OCI-LY1 (cell line): ENCODE measurements at regions not wholly inside any gene's neighbourhood (a gene's known extent, or its start where the extent isn't known, plus 50 kb on each side); places are given as distances from the start of the nearest gene placed in this dataset.

Source experiments
- H2AFZ ChIP-seq: fragments of 200-600 bp; sonication (generic), shearing (Covaris generic); 2 replicates; pipeline ENCODE4 v1.6.0; 2014; ENCODE audit warnings: antibody characterized with exemption, mild to moderate bottlenecking, low read length
- H3F3A ChIP-seq: fragments of 200-600 bp; sonication (generic), shearing (Covaris generic); 2 replicates; pipeline ENCODE4 v1.6.0; 2014; ENCODE audit warnings: mild to moderate bottlenecking, antibody characterized with exemption, low read length, moderate library complexity; ENCODE audit not compliant: insufficient read depth
- H3K27ac ChIP-seq: fragments of 200-600 bp; sonication (generic); 2 replicates; pipeline ENCODE4 v1.5.1; 2014; ENCODE audit warnings: low read length, mixed run types, mild to moderate bottlenecking, low read depth; ENCODE audit not compliant: poor library complexity, severe bottlenecking
- H3K27me3 ChIP-seq: fragments of 200-600 bp; sonication (generic); 2 replicates; pipeline ENCODE4 v1.6.0; 2014; ENCODE audit warnings: antibody characterized with exemption, mild to moderate bottlenecking, low read length, moderate library complexity; ENCODE audit not compliant: insufficient read depth
- H3K36me3 ChIP-seq: fragments of 200-600 bp; sonication (generic); 2 replicates; pipeline ENCODE4 v1.6.1; 2014; ENCODE audit warnings: mild to moderate bottlenecking, antibody characterized with exemption, low read length, moderate library complexity, mixed read lengths; ENCODE audit not compliant: insufficient read depth
- H3K4me1 ChIP-seq: fragments of 200-600 bp; sonication (generic); 2 replicates; pipeline ENCODE4 v1.5.1; 2014; ENCODE audit warnings: mild to moderate bottlenecking, low read length, moderate library complexity; ENCODE audit not compliant: insufficient read depth, severe bottlenecking
- H3K4me2 ChIP-seq: fragments of 200-600 bp; sonication (generic), shearing (Covaris generic); 2 replicates; pipeline ENCODE4 v1.6.1; 2014; ENCODE audit warnings: low read length
- H3K4me3 ChIP-seq: fragments of 200-600 bp; sonication (generic); 2 replicates; pipeline ENCODE4 v1.5.1; 2014; ENCODE audit warnings: low read length, low read depth, mild to moderate bottlenecking, mixed read lengths; ENCODE audit not compliant: poor library complexity, severe bottlenecking
- H3K79me2 ChIP-seq: fragments of 200-600 bp; shearing (Covaris generic); 2 replicates; pipeline ENCODE4 v1.6.1; 2016; ENCODE audit warnings: mixed run types, low read length, mixed read lengths; ENCODE audit not compliant: insufficient read depth
- H3K9ac ChIP-seq: fragments of 200-600 bp; sonication (generic), shearing (Covaris generic); 2 replicates; pipeline ENCODE4 v1.6.1; 2014; ENCODE audit warnings: mild to moderate bottlenecking, low read length, mixed read lengths
- H3K9me2 ChIP-seq: fragments of 200-600 bp; sonication (generic), shearing (Covaris generic); 2 replicates; pipeline ENCODE4 v1.6.1; 2014; ENCODE audit warnings: low read depth, mild to moderate bottlenecking, low read length, mixed read lengths
- H3K9me3 ChIP-seq: fragments of 200-600 bp; shearing (Covaris generic); 2 replicates; pipeline ENCODE4 v1.6.1; 2014; ENCODE audit warnings: low read length, mixed read lengths
- H4K20me1 ChIP-seq: fragments of 200-600 bp; sonication (generic), shearing (Covaris generic); 2 replicates; pipeline ENCODE4 v1.6.0; 2016; ENCODE audit warnings: mild to moderate bottlenecking, low read length; ENCODE audit not compliant: insufficient read depth
- CTCF ChIP-seq: fragments of 200-600 bp; sonication (generic), shearing (Covaris generic); IDR thresholded peaks from 2 replicates; pipeline ENCODE4 v1.5.1; 2017; ENCODE audit warnings: mild to moderate bottlenecking, antibody characterized with exemption, low read length, moderate library complexity, mixed read lengths
- EZH2 ChIP-seq: fragments of 200-600 bp; sonication (generic), shearing (Covaris generic); IDR thresholded peaks from 2 replicates; pipeline ENCODE4 v1.8.0; 2017; ENCODE audit warnings: borderline replicate concordance, mixed run types, mild to moderate bottlenecking, antibody characterized with exemption, low read length, moderate library complexity, mixed read lengths

- Histone ChIP-seq H3K9me2 (no peaks in the 10 kb centered on the region), H3K27me3 (no peaks in the 10 kb centered on the region), H3K36me3 (no peaks in the 10 kb centered on the region), H3K27ac (no peak overlapping the region), H3K4me3 (no peak overlapping the region), H3K79me2 (no peaks in the 10 kb centered on the region), H3F3A (no peaks in the 10 kb centered on the region), H3K9ac (no peak overlapping the region), H2AFZ (no peak overlapping the region), H3K9me3 (no peaks in the 10 kb centered on the region), H3K4me2 (no peak overlapping the region), H3K4me1 (no peaks in the 10 kb centered on the region), H4K20me1 (no peaks in the 10 kb centered on the region)
- no peak for TF ChIP-seq CTCF
- TF ChIP-seq EZH2 = no peak
Observed at GRCh38 chr5:68134669-68135313, 80.8 kb upstream of the PIK3R1 start.

GRCh38 chr5:68134033-68134668 is 81.4 kb upstream of the PIK3R1 start:
- Histone ChIP-seq H3K9ac (no peak overlapping the region), H3K27me3 (no peaks in the 10 kb centered on the region), H3K4me1 (no peaks in the 10 kb centered on the region), H3K4me3 (no peak overlapping the region), H3K79me2 (no peaks in the 10 kb centered on the region), H4K20me1 (no peaks in the 10 kb centered on the region), H3K9me3 (no peaks in the 10 kb centered on the region), H3F3A (no peaks in the 10 kb centered on the region), H3K9me2 (no peaks in the 10 kb centered on the region), H2AFZ (no peak overlapping the region), H3K4me2 (no peak overlapping the region), H3K36me3 (no peaks in the 10 kb centered on the region), H3K27ac (no peak overlapping the region)
- TF ChIP-seq CTCF = no peak
- no peak for TF ChIP-seq EZH2

GRCh38 chr5:68130253-68130652 is 85.3 kb upstream of the PIK3R1 start:
- H3K4me2 ChIP-seq = no peak overlapping the region
- H3F3A ChIP-seq = no peaks in the 10 kb centered on the region
- H3K4me1 ChIP-seq = no peaks in the 10 kb centered on the region
- no peaks in the 10 kb centered on the region for H3K27me3 ChIP-seq
- no peak overlapping the region for H3K4me3 ChIP-seq
- H3K27ac ChIP-seq = no peak overlapping the region
- H3K9ac ChIP-seq = no peak overlapping the region
- H2AFZ ChIP-seq = no peak overlapping the region
- no peaks in the 10 kb centered on the region for H3K9me3 ChIP-seq
- H3K9me2 ChIP-seq = no peaks in the 10 kb centered on the region
- no peaks in the 10 kb centered on the region for H3K79me2 ChIP-seq
- no peaks in the 10 kb centered on the region for H3K36me3 ChIP-seq
- TF ChIP-seq CTCF (no peak), EZH2 (no peak)
- H4K20me1 ChIP-seq = no peaks in the 10 kb centered on the region
